ENCODE measurements at regions not wholly inside any gene's neighbourhood (a gene's known extent, or its start where the extent isn't known, plus 50 kb on each side); places are given as distances from the start of the nearest gene placed in this dataset.

- no peak for TF ChIP-seq CTCF (conservative IDR thresholded peaks at IDR 0.05)
- no peak for TF ChIP-seq ZFX (IDR thresholded peaks at IDR 0.05)
Observed at GRCh38 chr6:167394339-167394738, 69.5 kb downstream of the TTLL2 start.

All from C4-2B (cell line).